Amygdala (tissue), 56 donors: ENCODE measurements at regions not wholly inside any gene's neighbourhood (a gene's known extent, or its start where the extent isn't known, plus 50 kb on each side); places are given as distances from the start of the nearest gene placed in this dataset.

Experiments
- DNase-seq, 56 donors: peaks; one replicate each; lab custom pipeline; 2025; lab: John Stamatoyannopoulos, UW

DNA sequence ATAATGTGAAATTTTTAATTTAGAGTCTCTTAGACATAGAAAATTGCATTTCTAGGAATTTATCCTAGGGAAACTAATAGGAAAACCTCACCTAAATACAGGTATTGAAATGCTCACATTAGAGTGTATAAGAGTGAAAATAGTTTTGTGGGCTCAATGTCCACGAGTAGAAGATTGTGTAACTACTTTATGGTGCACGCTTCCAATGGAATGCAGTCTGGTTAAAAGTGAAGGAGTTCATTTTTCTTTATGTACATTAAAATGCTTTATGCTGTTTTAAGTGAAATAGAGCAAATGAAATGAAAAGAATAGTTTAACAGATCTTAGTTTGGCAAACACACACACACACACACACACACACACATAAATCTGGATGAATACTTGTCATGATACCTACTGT lies 278.2 kb downstream of the USP25 start:
- DNase-seq = no peak

DNA sequence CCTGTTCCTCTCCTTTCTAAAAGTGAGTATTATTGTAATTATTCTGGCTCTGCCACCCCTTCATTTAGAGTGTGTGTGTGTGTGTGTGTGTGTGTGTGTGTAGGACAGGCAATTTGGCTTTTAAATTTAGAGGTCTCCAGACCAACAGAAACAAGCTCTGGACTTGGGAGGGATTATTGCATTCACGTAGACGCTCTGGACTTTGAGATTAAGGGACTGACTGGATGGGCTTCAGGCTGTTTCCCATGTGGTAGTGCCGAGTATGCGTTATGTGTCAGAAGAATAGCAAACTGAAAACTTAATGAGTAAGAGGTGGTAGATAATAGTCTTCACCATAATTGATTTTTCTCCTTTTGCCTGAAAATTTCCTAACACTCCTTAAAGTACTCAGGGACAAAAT lies 281.9 kb downstream of the USP25 start:
- no peak for DNase-seq

DNA sequence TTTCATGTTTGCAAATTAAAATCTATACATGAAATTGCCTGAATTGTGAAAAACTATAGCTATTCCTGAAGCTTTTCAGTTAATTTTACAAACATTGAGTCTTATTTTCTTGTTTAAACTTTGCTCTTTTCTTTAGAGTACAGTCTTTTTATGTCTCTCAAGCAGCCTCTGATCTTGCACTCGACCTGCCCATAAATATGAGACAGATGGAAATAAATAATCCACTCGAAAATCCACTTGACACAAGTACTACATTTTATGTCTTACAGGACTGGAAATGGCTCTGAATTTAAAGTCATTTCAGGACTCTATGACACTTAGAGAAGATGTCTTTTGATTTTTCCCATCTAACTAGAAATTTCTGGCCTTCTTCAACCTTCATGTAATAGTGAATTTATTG lies 283.8 kb downstream of the USP25 start:
- no peak for DNase-seq

DNA sequence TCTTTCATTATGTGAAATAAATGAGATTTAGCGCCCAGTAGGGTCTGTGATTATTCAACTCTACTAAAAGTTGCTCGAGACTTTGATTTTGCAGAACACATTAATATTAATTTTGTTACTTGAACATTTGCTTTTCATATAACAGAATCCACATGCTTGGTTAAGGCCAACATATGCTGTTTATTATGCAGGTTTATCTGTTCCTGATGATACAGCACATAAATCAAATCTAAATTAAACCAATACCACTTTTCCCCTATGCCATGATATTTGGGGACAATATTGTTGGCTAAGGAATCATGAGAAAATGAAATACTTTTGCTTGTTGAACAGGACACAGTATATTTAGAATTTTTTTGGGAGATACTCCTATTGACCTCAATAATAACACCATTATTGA lies 291.1 kb downstream of the USP25 start:
- DNase-seq = no peak

DNA sequence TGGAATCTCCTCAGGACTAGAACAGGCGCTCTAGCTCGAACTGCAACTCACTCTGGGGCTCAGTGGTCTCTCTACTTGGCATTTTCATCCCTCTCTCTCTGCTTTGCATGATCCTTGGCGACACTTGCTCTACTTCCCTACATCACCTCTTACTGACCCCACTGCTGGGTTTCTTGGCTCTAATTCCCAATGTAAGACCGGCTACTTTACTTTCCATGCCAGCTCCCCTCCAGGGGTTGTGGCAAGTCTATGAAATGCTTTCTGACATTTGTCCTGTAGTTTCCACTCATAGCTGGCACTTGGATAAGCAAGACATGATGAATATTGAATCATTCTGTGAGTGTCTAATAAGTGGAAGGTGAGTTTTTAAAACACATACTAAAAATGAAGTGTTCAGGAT lies 292.3 kb downstream of the USP25 start:
- no peak for DNase-seq

DNA sequence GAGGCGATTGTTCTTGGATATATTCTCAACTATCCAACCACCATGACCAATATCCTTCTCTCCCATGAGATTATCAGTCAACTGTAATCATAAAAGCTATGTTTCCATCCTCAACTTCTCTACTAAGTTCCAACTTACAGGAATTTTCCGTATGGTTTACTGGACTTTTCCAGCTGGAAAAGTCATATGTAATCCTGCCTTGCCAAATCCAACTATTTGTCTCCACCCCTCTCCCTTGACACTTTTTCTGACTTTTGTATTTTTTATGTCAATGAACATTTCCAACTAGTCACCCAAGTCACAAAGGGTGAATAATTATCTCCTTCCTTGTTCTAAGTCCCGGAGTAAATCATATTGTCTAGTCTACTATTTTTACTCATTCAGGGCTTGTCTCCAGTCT lies 293.1 kb downstream of the USP25 start:
- no peak for DNase-seq

DNA sequence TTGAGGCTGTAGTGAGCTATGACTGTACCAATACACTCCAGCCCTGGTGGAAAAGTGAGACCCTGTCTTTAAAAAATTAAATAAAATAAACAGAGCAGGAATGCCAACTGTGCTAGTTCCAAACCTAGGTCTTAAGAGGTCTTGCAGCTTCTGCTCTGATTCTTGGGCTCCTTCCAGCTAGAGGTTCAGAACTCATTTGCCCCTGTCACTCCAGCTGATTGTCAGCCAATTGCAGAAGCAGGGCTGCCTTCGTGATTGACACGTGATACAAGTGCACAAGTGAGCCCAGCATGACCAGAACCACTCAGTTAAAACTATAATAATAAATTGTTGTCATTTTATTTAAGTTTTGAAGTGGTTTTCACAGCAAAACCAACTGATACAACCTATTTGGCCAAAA lies 298.4 kb downstream of the USP25 start:
- no peak for DNase-seq

DNA sequence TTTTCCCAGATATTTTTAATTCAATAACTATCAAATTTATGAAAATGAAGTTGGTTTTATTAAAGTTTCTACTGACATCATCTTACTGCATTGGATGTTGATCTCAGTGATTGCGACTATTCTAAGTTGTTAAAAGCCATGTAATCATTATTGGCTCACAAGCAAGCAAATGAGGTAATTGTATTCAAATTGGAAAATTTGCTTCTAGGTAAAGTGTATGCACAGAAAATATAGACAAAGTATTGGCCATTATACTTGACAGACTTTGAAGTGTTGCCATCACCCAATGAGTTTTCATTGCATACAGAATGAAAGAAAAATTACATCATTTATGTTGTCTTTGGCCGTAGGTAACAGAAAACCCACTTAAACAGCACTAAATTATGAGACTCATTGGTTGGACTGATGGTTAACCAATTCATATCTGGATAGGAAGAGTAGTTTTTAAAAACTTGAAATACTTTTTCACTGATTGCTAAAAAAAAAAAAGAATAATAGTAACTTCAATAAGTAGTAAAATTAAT lies 299.2 kb downstream of the USP25 start:
- DNase-seq = no peak

DNA sequence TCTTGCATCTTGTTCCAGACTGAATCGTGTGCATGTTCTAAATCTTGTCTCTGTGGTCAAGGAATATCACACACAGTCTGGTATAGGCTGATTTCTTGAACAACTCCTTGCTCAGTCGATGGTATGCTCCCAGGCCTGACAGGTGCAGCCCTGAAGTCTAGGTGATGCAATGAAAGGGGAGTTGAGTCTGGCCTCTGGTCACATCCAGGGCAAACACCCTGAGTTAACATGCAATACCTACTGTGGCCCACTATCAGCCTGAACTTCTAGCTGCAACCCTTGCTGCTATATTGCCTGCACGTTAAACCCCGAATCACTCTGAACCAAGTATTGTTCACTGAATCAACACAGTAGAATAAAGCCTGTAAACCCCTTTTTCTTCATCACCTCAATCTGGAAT lies 303.4 kb downstream of the USP25 start:
- DNase-seq = no peak

DNA sequence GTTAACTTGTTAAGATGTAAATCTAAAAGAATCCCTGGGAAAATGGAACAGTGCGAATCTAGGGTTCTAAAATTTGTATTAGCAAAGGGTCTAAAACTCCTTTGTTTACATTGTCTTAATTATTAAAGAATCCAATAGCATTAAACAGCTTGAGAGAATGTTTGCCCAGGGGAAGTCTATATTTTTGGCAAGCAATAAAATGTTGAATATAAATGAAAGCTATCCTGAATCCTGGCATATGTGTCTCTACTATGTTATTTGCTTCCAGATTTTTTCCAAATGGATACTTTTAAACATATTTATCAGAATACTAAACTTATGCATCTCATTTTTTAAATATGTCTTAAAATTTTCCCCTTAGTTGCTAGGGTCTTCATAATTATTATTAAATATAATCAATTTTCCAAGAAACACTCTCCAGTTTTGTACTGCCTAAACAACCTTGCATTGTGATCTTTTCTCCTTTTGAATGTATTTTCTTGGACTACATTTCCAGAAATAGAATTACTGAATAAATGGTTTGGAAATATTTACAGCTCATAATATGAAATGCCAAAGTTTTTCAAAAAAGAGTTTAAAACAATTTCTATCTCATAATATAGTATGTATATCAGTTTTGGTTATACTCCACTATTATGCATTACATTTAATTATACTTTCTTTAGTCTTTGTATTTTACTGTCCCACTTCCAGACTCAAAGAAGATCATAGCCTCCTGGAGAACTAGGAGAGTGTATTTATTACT lies 304.8 kb downstream of the USP25 start:
- no peak for DNase-seq

DNA sequence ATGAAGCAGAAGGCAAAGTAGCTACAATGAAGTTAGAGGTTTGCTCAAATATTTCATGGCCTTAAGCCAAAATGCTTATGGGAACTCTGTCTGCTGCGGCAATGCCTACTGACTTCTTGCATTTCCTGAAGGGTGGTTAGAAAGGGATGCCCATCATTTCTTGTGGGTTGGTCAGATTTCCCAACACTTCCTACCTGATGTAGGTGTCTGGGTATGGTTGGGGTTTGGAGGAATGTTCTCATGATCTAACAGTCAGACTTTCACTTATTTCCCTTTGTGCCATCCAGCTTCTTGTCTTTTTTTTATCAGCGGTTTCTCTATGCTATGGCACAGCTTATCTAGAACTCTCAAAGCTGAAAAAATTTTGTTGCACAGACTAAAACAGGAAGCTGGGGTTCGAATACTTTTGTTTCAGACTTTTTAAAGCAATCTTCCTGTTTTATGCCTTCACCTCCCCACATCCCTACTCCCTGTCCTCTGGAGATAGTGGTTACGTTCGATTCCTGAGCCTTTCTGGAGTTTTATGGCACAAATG lies 307.7 kb downstream of the USP25 start:
- no peak for DNase-seq

DNA sequence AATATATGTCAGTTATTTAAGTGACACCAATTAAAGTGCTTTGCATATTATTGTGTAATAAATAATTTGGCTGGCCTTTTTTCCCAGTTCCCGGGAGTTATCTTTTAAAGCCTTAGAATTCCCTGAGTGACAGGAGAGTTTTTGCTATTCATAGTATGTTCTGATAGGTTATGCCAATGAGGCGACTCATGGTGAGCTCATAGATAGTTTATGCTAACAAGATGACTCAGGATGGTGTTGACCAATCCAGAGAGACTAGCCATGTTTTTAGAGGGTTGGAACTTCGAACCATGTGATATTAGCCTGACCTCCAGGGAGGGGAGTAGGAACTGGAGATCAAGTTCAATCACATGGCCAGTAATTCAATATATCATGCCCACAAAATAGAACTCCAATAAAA lies 310.8 kb downstream of the USP25 start:
- no peak for DNase-seq

DNA sequence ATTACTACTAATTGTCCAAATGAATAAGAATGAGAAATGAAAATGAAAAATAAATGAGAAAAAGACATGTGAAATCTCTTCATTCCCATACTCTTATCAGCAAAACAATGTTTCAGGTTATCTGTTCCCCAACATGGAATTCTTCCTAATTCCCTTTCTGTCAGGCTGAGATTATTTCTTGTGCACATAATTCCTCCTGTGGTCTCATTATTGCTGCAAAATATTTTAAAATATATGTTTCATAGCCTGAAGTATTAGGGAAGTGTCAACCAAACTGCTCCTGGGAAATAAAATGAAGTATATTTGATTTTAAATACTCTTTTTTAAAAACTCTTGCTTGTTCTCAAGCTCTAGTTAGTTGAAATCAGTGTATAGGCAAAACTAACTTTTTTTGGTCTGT lies 314.9 kb downstream of the USP25 start:
- DNase-seq = no peak

DNA sequence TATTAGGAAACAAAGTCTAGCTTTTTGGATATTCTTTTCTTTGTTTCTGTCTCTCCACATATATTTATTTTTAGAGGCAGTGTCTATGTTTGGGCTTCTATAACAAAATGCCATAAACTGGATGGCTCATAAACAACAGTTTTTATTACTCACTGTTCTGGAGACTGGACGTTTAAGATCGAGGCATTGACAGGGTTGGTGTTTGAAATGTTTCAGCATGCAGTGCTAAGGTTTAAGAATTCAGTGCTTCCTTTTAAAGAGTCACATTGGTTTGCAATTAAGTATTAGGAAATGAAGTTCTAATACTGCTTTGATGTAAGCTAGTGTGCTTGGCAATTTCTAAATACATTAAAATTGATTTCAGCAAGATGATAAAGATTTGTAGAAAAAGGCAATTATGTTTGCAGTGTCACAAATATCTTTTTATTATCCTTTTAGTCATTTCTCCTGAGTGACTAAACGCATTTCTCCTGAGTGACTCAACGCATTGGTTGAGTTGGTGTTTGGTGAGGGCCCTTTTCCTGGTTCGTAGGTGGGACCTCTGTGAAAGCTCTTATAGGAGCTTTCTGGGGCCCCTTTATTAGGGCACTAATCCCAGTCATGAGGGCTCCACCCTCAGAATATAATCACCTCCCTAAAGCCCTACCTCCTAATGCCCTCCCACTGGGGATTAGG lies 317.0 kb downstream of the USP25 start:
- DNase-seq = no peak

DNA sequence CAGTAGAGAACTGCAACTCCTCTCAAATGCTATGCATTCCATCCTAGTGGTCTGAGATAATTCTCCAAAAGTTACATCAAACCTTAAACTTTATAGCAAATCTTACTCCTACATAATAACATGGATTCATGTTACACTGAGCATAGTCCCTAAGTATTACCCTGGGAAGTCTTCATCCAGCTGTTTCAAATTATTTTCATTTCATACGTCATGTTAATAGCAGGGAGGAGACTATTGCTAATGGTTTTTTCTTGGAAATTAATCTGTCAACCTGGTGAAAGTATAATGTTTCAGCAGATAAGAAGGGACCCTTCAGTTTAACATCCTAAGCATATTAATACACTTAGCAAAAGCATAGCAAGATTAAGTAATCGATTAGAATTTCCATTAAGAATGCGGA lies 318.1 kb downstream of the USP25 start:
- no peak for DNase-seq

DNA sequence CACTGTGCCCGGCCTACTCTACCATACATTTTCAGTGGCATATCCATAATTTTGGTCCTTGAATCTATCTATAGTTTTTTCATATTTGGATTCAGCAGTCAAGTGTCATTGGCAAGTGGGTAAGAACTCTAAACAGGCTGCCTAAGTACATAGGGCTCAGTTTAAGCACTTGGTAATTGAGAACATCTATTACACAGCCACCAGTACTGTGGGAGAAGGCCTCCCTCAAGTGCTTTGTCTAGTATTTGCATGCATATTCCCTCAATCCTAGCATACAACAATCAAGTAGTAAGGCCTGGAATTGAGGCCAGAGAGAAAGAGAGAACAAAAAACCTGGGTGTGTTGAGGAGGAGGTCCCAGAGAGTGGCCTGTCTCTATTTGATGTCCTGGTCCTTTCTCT lies 325.2 kb downstream of the USP25 start:
- DNase-seq = no peak

DNA sequence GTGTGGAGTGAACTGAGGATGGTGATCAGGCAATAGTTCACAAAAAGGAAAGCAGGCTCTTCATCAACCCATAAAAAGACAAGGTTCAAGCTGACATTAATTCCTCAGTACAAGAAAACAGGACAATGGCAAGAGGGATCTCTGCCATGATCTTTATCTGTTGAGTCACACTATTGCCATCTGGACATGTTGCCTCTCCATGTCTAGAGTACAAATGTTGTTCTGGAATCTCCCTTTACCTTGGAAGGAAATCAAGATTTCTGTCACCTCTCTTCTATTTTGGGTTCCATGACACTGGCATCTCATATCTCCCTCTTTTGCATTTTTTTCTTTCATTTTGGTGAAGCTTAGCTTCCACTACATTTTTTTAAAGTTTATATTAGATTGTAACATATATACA lies 329.1 kb downstream of the USP25 start:
- DNase-seq = no peak

DNA sequence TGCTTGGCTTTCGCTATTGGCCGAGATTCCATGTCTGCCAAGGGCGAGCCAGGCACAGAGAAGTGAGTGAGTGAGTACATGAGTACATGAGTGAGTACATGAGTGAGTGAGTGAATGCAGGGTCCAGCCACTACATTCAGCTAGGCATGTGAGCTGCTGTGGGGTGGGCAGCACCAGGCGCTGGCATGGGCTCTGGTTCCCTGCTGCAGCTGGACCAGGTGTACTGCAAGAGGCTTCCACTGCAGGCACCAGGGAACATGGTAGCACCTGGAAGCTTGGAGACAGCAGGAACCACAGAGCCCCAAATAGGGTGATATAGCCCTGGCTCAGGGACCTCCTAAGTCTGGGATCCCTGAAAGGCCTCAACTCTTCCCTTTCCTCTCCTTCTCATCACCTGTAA lies 330.2 kb downstream of the USP25 start:
- DNase-seq = no peak

DNA sequence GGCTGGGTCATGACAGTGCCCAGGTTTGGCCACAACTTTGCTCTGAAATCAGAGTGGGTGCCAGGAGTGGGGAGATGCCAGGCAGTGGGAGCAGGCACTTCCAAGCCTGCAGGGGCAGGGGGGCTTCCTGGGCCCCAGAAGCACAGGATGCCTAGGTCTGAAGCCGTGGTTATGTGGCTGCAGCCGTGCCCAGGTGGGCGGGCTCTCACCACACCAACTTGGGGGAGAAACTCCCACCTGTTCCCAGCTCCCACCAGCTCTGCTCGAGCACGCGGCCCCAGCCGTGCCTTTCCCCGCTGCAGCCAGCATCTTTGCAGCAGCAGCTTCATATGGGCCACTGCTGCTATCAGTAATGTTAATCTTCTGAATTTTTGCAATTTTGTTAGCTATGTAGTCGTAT lies 331.4 kb downstream of the USP25 start:
- no peak for DNase-seq

DNA sequence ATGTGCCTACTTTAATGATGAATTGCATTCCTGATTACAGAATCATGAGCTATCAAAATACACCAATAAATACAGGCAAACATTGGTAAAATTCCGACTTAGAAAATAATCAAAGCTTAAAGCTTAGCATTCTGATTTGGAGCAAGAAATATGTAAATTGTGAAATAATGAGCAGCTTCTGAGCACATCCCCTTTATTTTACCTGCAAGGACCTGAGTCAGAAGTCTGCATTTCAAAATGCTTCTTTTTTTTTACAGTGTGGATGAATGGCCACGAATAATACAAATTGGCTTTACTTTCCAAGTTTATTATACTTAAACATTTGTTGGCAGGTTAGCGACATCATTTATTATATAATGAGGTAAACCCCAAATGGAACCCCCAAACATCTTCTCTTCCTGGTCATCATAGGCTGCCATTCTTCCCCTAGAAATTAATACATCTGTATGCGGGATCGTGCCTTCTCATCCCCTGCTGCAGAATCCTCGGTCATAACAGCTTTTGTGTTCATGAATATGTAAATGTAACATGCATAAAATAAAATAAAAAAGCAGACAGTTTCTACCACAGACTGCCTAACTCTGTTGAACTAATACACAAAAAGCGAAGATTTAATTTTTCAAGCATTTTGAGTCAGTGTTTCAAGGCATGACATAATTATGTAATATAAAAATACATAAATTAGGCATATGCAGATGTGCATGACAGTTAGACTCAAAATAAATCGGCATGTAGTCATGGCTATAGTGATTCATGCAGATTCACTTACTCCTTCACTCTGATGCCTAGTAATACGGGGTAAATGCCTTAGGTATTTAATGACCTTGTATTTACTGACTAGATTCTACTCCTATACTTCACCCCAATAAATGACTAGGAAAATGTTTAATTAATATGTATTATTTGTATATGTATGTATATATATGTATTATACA lies 339.7 kb downstream of the USP25 start:
- no peak for DNase-seq

DNA sequence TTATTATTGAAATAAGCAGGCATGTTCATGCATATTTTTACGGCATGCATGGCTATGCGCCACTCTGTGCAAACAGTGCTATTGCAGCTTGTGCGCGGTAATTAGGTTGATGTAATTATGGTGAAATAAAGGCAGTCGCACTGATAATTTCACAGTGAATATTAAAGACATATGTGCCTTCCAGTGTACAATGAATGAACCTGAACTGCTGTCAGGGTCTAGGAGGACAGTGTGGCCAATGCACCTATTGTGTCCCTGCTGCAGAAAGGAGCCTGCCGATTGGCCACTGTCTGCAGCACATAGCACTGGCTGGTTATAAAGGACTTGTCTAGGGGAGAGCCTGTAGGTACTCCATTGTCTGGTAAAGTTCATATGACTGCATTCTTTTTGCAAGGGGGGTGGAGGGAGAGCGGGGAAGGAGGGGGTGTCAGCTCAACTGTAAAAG lies 340.4 kb downstream of the USP25 start:
- DNase-seq = peak in 34 of 56 donors; percentile 10 to 69 (median 44)
